OCI-LY7 (cell line): ENCODE measurements at regions not wholly inside any gene's neighbourhood (a gene's known extent, or its start where the extent isn't known, plus 50 kb on each side); places are given as distances from the start of the nearest gene placed in this dataset.

Experiments
- BruUV-seq: library from RNA; stranded (reverse); fragments of 400-500 nt; replicated peaks from 2 replicates; lab custom pipeline; 2021; lab: Mats Ljungman, UMichigan
- CTCF ChIA-PET: fragments of 300-600 bp; sonication (Branson Sonifier 250); formaldehyde crosslinking; loops from one replicate; lab custom pipeline; 2022; ENCODE audit warnings: antibody characterized with exemption; ENCODE audit not compliant: unreplicated experiment; lab: Charles Lee
- POLR2A ChIA-PET: fragments of 300-600 bp; sonication (Branson Sonifier 250); formaldehyde crosslinking; loops from one replicate; lab custom pipeline; 2022; ENCODE audit warnings: antibody characterized with exemption; lab: Charles Lee
- DNase-seq: peaks from one replicate; pipeline ENCODE4 v3.0.0-alpha.2; 2015; ENCODE audit warnings: low spot score
- H2AFZ ChIP-seq: fragments of 200-600 bp; sonication (generic), shearing (Covaris generic); 2 replicates; pipeline ENCODE4 v1.6.1; 2014; ENCODE audit warnings: mild to moderate bottlenecking, antibody characterized with exemption, low read length, moderate library complexity
- H3K27ac ChIP-seq: fragments of 200-600 bp; sonication (generic); 2 replicates; pipeline ENCODE4 v1.5.1; 2014; ENCODE audit warnings: mixed run types, low read depth, mild to moderate bottlenecking, moderate library complexity, low read length, inconsistent platforms; ENCODE audit not compliant: poor library complexity, severe bottlenecking
- H3K36me3 ChIP-seq: fragments of 200-600 bp; sonication (generic); 2 replicates; pipeline ENCODE4 v1.6.1; 2014; ENCODE audit warnings: mild to moderate bottlenecking, antibody characterized with exemption, low read length, moderate library complexity, mixed read lengths; ENCODE audit not compliant: insufficient read depth
- H3K4me1 ChIP-seq: fragments of 200-600 bp; sonication (generic); 2 replicates; pipeline ENCODE4 v1.5.1; 2014; ENCODE audit warnings: mild to moderate bottlenecking, low read length; ENCODE audit not compliant: insufficient read depth, poor library complexity, severe bottlenecking
- H3K4me2 ChIP-seq: fragments of 200-600 bp; sonication (generic); 2 replicates; pipeline ENCODE4 v1.6.1; 2014; ENCODE audit warnings: mild to moderate bottlenecking, low read length
- H3K4me3 ChIP-seq: fragments of 200-600 bp; sonication (generic); 2 replicates; pipeline ENCODE4 v1.5.1; 2014; ENCODE audit warnings: mild to moderate bottlenecking, low read depth, low read length; ENCODE audit not compliant: poor library complexity, severe bottlenecking
- H3K79me2 ChIP-seq: fragments of 200-600 bp; sonication (generic); 2 replicates; pipeline ENCODE4 v1.6.1; 2016; ENCODE audit warnings: low read depth, mild to moderate bottlenecking, low read length, moderate library complexity, mixed read lengths; ENCODE audit not compliant: insufficient read depth
- H3K9me2 ChIP-seq: fragments of 200-600 bp; sonication (generic); 2 replicates; pipeline ENCODE4 v1.6.1; 2016; ENCODE audit warnings: mild to moderate bottlenecking, low read length, mixed read lengths; ENCODE audit not compliant: insufficient read depth
- H3K9me3 ChIP-seq: fragments of 200-600 bp; sonication (generic); 2 replicates; pipeline ENCODE4 v1.6.1; 2014; ENCODE audit warnings: mild to moderate bottlenecking, mixed run types, low read length, mixed read lengths
- H4K20me1 ChIP-seq: fragments of 200-600 bp; sonication (generic); 2 replicates; pipeline ENCODE4 v1.6.1; 2014; ENCODE audit warnings: mild to moderate bottlenecking, antibody characterized with exemption, low read length, moderate library complexity, mixed read lengths; ENCODE audit not compliant: insufficient read depth
- CTCF ChIP-seq: fragments of 200-600 bp; sonication (generic); conservative IDR thresholded peaks from 2 replicates; pipeline ENCODE4 v1.5.1; 2014; ENCODE audit warnings: mild to moderate bottlenecking, antibody characterized with exemption, low read length, moderate library complexity, mixed read lengths
- EZH2phosphoT487 ChIP-seq: fragments of 200-600 bp; sonication (generic); IDR thresholded peaks from 2 replicates; pipeline ENCODE4 v1.6.1; 2018; ENCODE audit warnings: low read depth, borderline replicate concordance, mild to moderate bottlenecking, mixed run types, antibody characterized with exemption, low read length, moderate library complexity, mixed read lengths
- intact Hi-C: fragments of 100-400 bp; cut with micrococcal nuclease; formaldehyde crosslinking; loops from one replicate; pipeline ENCODE4 v1.10.0; 2022; ENCODE audit not compliant: unreplicated experiment

- Histone ChIP-seq H2AFZ (no peak overlapping the region), H3K4me3 (no peak overlapping the region), H3K4me1 (no peaks in the 10 kb centered on the region), H3K9me2 (no peaks in the 10 kb centered on the region), H4K20me1 (no peaks in the 10 kb centered on the region), H3K79me2 (no peaks in the 10 kb centered on the region), H3K27ac (no peak overlapping the region), H3K36me3 (no peaks in the 10 kb centered on the region), H3K4me2 (no peak overlapping the region), H3K9me3 (no peaks in the 10 kb centered on the region)
- POLR2A ChIA-PET: no interaction called here
- intact Hi-C loops: no loop called here
- DNase-seq: no peak
- no TSS peak for BruUV-seq
- CTCF ChIA-PET: no interaction called here
- TF ChIP-seq CTCF (no peak), EZH2phosphoT487 (no peak)
Measured at GRCh38 chr5:3181671-3182070, 414.0 kb upstream of the IRX1 start.

- no peak overlapping the region for H3K27ac ChIP-seq
- intact Hi-C loops: no loop called here
- H3K9me3 ChIP-seq: no peaks in the 10 kb centered on the region
- no peaks in the 10 kb centered on the region for H3K9me2 ChIP-seq
- no peak for DNase-seq
- no peaks in the 10 kb centered on the region for H3K4me1 ChIP-seq
- POLR2A ChIA-PET: no interaction called here
- no peak overlapping the region for H2AFZ ChIP-seq
- H3K36me3 ChIP-seq: no peaks in the 10 kb centered on the region
- no peak overlapping the region for H3K4me3 ChIP-seq
- no peak for TF ChIP-seq CTCF
- TF ChIP-seq EZH2phosphoT487: no peak
- no peaks in the 10 kb centered on the region for H4K20me1 ChIP-seq
- H3K4me2 ChIP-seq: no peak overlapping the region
- H3K79me2 ChIP-seq: no peaks in the 10 kb centered on the region
- CTCF ChIA-PET: interaction anchor here (0.5 kb wide), 1 partner anchor 282 kb away, joined by 3 read pairs; no protein-coding TSS in a partner anchor
- BruUV-seq: no TSS peak
Measured at GRCh38 chr5:3180636-3181035, 415.0 kb upstream of the IRX1 start.

- BruUV-seq: no TSS peak
- Histone ChIP-seq H3K79me2 (no peaks in the 10 kb centered on the region), H3K4me1 (no peaks in the 10 kb centered on the region), H3K4me2 (no peak overlapping the region), H3K27ac (no peak overlapping the region), H2AFZ (no peak overlapping the region), H3K9me2 (no peaks in the 10 kb centered on the region), H3K9me3 (no peaks in the 10 kb centered on the region), H4K20me1 (no peaks in the 10 kb centered on the region), H3K36me3 (no peaks in the 10 kb centered on the region), H3K4me3 (no peak overlapping the region)
- no peak for DNase-seq
- ChIA-PET POLR2A (no interaction called here), CTCF (no interaction called here)
- TF ChIP-seq CTCF: no peak
- no peak for TF ChIP-seq EZH2phosphoT487
- intact Hi-C loops: no loop called here
Measured at GRCh38 chr5:3179220-3179619, 416.4 kb upstream of the IRX1 start.
